ENCODE measurements at regions not wholly inside any gene's neighbourhood (a gene's known extent, or its start where the extent isn't known, plus 50 kb on each side); places are given as distances from the start of the nearest gene placed in this dataset.

DNA sequence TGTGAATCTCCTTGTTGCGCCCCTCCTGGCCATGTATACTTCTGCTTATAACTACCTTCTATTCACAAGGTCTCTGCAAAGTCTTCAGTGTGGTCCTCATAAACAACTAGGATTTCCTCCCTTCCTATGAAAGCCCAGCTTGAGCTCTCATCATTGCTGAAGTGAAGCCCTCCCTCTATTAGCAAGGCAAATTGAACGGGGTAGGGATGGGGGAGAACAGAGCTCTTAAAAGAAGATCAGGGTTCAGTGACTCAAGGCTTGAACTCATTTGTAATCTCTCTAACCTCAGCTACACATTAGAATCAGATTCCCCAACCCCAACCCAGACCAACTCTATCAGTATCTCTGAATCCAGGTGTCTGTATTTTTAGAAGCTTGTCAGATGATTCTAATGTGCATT lies 88.3 kb upstream of the ST8SIA2 start:
- no peak for DNase-seq

DNA sequence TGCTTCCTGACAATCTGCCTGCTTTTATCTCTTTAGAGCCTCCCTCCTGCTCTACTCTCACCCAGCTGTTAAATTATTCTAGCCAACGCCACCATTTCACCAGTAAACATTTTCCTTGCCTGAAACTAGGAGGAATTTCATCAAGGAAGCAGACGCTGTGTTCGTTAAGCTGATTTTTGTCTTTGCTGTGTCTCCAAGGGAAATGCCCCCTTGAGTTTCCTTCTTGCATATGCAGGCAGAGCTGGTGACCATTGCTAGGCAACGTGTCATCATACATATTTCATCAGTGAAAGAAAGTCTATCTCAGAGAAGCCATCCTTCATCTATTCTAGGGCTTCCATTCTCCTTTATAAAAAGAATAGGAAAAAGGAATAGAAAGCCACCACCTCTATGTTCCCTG lies 87.0 kb upstream of the ST8SIA2 start:
- no peak for DNase-seq

DNA sequence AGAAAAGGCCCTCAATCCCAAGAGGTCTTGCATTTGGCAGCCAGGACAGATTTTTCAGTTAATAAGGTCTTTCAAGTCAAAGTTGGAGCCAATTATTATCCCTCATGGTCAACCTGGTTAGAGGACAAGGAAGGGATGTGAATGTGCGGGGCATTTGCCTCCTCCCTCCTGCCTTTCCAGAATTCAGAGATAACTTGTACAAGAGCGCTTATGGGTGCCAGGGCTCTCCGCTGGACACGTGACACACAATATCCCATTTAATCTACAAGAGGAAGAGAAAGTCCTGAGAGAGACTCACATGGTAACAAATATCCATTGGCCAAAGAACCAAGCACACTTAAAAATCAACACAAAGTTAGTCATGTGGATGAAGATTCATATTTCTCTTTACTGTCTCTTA lies 78.5 kb upstream of the ST8SIA2 start:
- DNase-seq = no peak

GRCh38 chr15:92315595-92316211 lies 78.0 kb upstream of the ST8SIA2 start:
- DNase-seq = no peak

DNA sequence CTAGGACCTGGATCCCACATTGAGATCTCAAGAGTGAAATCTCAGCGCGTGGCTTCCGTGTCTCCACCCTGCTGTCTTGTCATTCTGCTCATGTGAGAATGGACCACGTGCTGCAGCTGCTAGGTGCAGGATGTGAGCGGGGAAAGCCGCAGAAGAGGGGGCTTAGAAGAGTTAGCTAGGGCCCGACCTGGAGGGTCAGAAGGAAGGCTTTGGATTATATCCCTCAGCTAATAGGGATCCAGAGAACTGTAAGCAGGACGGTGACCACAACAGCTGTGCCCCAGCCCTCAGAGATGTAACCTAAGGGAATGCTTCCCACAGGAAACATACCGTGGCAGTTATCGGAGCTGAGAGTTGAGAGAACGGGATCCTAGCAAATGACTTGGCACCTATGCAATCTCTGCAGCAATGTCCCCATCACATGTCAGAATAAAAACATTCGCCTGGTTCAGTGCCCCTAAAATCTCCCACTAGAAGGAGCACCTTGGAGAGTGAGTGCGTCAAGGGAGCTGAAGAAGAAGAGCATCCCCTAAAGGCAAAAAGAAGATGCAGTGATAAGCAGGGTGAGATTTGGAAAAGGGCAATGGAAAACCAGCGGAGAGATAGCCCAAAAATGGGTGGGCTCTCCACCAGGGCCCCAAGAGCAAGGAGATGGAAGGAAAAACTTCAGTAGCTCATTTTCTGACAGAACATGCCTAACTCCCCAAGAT lies 76.9 kb upstream of the ST8SIA2 start:
- DNase-seq = no peak

GRCh38 chr15:92320012-92320699 lies 73.5 kb upstream of the ST8SIA2 start:
- DNase-seq = no peak

GRCh38 chr15:92322566-92323355 lies 70.9 kb upstream of the ST8SIA2 start:
- no peak for DNase-seq

DNA sequence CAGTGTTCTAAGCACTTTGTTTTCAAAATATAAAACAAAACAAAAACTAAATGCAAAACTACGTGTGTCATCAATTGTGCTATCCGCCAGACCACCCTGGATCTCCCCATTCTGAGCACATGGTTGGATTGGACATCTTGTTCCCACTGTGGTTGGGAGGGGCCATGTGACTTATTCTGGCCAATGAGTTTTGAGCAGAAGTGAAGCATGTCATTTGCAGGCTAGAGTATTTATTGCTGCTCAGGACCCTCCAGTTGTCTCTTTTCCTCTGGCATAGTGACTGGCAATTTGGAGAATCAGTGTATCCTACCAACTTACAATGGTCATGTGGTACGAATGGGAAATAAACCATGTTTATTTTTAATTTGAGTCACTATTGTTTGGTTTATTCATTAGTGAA lies 70.2 kb upstream of the ST8SIA2 start:
- DNase-seq = no peak

DNA sequence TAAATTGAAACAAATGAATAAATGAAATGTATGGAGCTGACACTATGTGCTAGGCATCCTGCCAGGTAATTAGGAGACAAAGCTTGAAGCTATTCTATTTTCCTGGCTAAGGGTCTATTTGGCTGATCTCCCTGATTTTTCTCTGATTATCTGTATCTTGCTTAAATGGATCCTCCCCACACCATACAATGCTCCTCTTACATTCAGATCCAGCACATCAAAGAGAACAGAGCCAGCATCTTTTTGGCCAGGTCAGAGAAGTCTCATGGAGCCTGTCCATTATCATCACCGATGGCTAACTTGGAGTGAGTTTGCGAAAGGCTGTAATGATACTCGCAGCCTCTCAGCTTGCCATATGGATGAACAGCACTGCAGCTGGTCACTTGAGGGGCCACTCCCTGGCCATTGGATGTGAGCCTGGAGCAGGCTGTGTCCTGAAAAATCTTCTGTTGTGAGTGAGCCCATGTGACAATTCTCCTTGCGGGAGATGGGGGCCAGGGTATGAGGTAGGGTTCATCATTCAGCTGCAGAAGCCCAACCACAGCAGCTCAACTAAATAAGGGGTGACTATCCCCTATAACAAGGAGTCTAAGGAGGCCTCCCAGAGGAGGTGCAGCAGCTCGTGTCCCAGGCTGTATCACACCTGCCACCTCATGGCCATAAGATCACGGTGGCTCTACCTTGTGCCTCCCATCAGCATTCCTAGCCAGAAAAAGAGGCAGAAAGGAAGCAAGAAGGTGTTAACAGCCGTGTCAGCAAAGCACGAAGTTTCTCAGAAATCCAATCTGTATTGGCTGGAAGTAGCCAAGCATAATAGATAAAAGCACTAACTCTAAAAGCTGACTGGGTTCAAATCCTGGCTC lies 69.3 kb upstream of the ST8SIA2 start:
- no peak for DNase-seq

DNA sequence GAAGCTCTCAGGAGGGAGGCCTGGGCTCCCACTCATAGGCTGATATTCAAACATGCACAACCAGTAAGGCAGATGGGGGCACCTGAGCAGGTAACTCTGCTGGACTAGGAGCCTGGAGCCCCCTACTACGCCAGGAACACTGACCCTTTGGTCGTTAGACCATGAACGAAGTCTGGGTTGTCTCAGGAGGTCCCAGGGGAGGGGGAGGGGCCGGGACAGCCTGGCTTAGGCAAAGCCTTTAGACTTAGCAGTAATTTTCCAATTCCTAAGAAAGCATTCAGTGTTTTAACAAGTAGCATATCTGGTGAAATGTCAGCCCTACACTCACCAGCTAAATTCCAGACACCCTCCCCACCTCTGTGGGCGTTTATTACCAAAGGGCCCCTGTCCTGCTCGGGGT lies 67.4 kb upstream of the ST8SIA2 start:
- DNase-seq = no peak

DNA sequence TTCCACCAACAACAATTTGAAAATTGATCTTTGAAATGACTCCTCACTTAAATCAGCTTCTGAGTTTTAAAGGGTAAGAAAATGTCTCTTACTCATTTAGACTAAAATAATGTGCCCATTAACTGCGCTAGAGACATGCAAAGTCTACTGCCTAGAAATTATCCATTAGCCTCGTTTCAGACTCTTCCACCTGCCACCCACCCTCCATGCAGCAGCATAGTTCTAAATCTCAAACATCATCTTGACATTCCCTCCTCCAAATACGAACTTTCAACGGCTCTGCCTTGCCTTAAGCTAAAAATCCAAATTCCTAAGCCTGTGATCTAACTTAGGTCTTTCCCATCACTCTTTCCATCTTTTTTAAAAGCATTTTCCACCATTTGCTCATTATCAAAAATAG lies 66.6 kb upstream of the ST8SIA2 start:
- no peak for DNase-seq

GRCh38 chr15:92328207-92328606 lies 65.5 kb upstream of the ST8SIA2 start:
- no peak for DNase-seq

DNA sequence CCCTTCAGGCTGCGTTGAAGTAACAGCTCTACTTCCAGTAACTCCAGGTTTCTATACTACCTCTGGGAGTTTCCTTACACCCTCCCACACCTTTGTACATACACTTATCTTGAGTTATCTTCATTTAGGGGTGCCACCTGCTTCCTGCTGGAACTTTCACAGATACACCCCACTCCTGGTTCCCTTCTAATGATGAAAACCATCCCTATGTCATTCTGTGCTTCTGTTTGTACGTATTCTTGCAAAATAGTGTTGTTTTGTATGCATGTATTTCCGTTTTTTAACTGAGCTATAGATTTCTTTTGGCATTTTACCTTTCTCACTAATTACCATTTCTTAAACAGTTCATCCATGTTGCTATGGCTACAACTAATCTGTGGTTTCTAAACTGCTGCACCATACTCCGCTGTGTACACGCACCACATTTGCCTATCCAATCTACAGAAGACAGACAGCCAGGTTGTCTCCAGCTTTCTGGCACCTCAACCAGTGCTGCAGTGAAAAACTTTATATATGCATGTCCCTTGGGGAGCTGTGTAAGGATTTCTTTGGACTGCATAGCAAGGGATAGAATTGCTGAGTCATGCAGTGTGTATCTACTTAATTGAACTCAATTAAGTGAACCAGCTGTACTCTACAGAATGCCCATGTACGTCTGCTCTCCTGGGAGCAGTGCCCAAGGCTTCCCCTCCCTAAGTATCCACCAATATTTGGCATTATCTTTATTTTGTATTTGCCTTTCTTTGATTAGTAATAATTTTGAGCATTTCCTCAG lies 61.4 kb upstream of the ST8SIA2 start:
- DNase-seq = no peak

GRCh38 chr15:92333709-92334108 lies 60.0 kb upstream of the ST8SIA2 start:
- no peak for DNase-seq

DNA sequence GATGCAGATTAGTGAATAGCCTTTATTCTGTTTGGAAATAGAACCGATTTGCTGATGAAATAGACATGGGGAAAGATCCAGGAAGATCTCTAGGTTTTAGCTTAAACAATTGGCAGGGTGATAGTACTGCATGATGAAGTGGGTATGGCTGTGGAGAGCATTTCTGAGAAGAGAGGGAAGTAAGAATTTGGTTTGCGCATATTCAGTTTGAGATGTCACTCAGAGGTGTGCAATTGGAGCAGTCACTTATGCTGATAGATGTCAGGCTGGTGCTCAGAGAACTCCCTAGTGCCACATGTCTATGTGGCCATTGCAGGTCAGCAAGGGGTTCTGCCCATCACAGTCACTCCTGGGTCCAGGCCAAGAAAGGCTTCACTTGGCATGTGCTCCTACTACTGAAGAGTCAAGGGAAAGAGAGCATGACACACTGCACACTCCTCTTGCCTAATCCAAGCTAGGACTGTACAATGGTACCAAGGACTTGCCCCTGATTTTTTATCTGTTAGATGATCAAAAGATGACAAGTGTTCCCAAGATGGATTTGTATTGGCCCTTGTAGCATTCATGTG lies 57.2 kb upstream of the ST8SIA2 start:
- no peak for DNase-seq

DNA sequence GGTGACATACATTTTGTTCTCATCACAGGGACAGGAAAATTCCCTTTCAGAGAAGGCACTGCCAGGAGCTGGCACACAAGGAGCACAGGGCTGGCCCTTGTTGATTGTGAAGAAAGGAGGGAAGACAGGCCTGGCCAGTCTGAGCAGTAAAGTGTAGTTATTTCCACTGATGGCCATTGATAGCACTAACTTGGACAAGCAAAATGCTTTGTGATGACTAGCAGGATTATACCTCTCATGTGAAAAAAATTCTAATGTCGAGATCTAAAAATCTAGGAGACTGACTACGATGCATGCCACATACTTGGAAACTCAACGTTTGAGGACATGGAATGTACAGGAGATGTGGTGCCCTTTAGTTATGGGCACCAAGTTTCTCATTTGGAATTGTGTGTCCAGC lies 54.3 kb upstream of the ST8SIA2 start:
- no peak for DNase-seq
